OCI-LY3 (cell line): ENCODE measurements at regions not wholly inside any gene's neighbourhood (a gene's known extent, or its start where the extent isn't known, plus 50 kb on each side); places are given as distances from the start of the nearest gene placed in this dataset.
"Not testable (repeated sequence)": the region's sequence is repeated elsewhere in the genome, so short reads cannot be mapped to it uniquely, and the experiment has no call there.

Source experiments
- H2AFZ ChIP-seq: fragments of 200-600, 300-600 bp; shearing (Covaris generic); 2 replicates; pipeline ENCODE4 v1.6.0; 2014; ENCODE audit warnings: antibody characterized with exemption, low read depth, low read length
- H3K27ac ChIP-seq: fragments of 200-600, 300-600 bp; sonication (generic); 2 replicates; pipeline ENCODE4 v1.5.1; 2014; ENCODE audit warnings: mild to moderate bottlenecking, low read length, moderate library complexity, mixed read lengths
- H3K27me3 ChIP-seq: fragments of 200-600, 300-600 bp; sonication (generic); 2 replicates; pipeline ENCODE4 v1.6.1; 2014; ENCODE audit warnings: low read depth, low read length, mixed read lengths
- H3K36me3 ChIP-seq: fragments of 200-600, 300-600 bp; sonication (generic); replicated peaks from 2 replicates; pipeline ENCODE3; 2014; ENCODE audit warnings: low read depth, low read length, mixed read lengths
- H3K4me1 ChIP-seq: fragments of 300-600, 200-600 bp; sonication (generic); 2 replicates; pipeline ENCODE4 v1.6.1; 2014; ENCODE audit warnings: low read length, mixed read lengths
- H3K4me2 ChIP-seq: fragments of 200-600, 300-600 bp; sonication (generic); 2 replicates; pipeline ENCODE4 v1.6.1; 2014; ENCODE audit warnings: low read length, mixed read lengths
- H3K4me3 ChIP-seq: fragments of 300-600, 200-600 bp; sonication (generic); 2 replicates; pipeline ENCODE4 v1.5.1; 2014; ENCODE audit warnings: antibody characterized with exemption, mild to moderate bottlenecking, low read length, moderate library complexity
- H3K79me2 ChIP-seq: fragments of 300-600, 200-600 bp; shearing (Covaris generic); 2 replicates; pipeline ENCODE4 v1.6.1; 2014; ENCODE audit warnings: mild to moderate bottlenecking, low read length, mixed read lengths
- H3K9ac ChIP-seq: fragments of 300-600, 200-600 bp; shearing (Covaris generic); 2 replicates; pipeline ENCODE4 v1.6.0; 2014; ENCODE audit warnings: mild to moderate bottlenecking, low read length, moderate library complexity
- H3K9me3 ChIP-seq: fragments of 200-600, 300-600 bp; shearing (Covaris generic); 2 replicates; pipeline ENCODE4 v1.6.1; 2014; ENCODE audit warnings: low read length, mixed read lengths; ENCODE audit not compliant: insufficient read depth
- H4K20me1 ChIP-seq: fragments of 200-600, 300-600 bp; sonication (generic); 2 replicates; pipeline ENCODE4 v1.6.1; 2016; ENCODE audit warnings: low read length, mixed read lengths; ENCODE audit not compliant: insufficient read depth

GRCh38 chr2:87593784-87594610 is 153.9 kb upstream of the PLGLB2 start:
- not testable (repeated sequence) for H3K4me3 ChIP-seq, H3K36me3 ChIP-seq, H2AFZ ChIP-seq, H3K27ac ChIP-seq, H3K9me3 ChIP-seq, H3K4me2 ChIP-seq, H3K79me2 ChIP-seq, H3K4me1 ChIP-seq, H3K9ac ChIP-seq, H4K20me1 ChIP-seq, H3K27me3 ChIP-seq

- H3K79me2 ChIP-seq, H3K27ac ChIP-seq, H3K9ac ChIP-seq, H3K4me2 ChIP-seq, H2AFZ ChIP-seq, H3K4me1 ChIP-seq, H3K36me3 ChIP-seq, H3K27me3 ChIP-seq, H4K20me1 ChIP-seq, H3K9me3 ChIP-seq, H3K4me3 ChIP-seq: not testable (repeated sequence)
Measured at GRCh38 chr2:87594611-87594992, 153.3 kb upstream of the PLGLB2 start.

GRCh38 chr2:87595017-87595416 is 152.9 kb upstream of the PLGLB2 start:
- not testable (repeated sequence) for H3K79me2 ChIP-seq, H3K9me3 ChIP-seq, H2AFZ ChIP-seq, H3K4me3 ChIP-seq, H3K9ac ChIP-seq, H3K4me2 ChIP-seq, H3K27ac ChIP-seq, H3K36me3 ChIP-seq, H3K4me1 ChIP-seq, H4K20me1 ChIP-seq, H3K27me3 ChIP-seq

GRCh38 chr2:87600961-87601360 is 146.9 kb upstream of the PLGLB2 start:
- H3K79me2 ChIP-seq, H3K4me3 ChIP-seq, H3K27ac ChIP-seq, H4K20me1 ChIP-seq, H3K27me3 ChIP-seq, H3K9ac ChIP-seq, H3K36me3 ChIP-seq, H3K4me2 ChIP-seq, H2AFZ ChIP-seq, H3K9me3 ChIP-seq, H3K4me1 ChIP-seq: not testable (repeated sequence)

- not testable (repeated sequence) for H3K9me3 ChIP-seq
Measured at GRCh38 chr2:87602118-87602517, 145.8 kb upstream of the PLGLB2 start.

GRCh38 chr2:87602728-87603127 is 145.2 kb upstream of the PLGLB2 start:
- H3K4me3 ChIP-seq: not testable (repeated sequence)

More at GRCh38 chr2:87602118-87602517, 145.8 kb upstream of the PLGLB2 start:
- not testable (repeated sequence) for H3K4me2 ChIP-seq, H4K20me1 ChIP-seq, H3K4me1 ChIP-seq, H3K4me3 ChIP-seq, H2AFZ ChIP-seq, H3K27ac ChIP-seq, H3K79me2 ChIP-seq, H3K36me3 ChIP-seq, H3K27me3 ChIP-seq, H3K9ac ChIP-seq

GRCh38 chr2:87603418-87604278 is 144.2 kb upstream of the PLGLB2 start:
- H3K4me1 ChIP-seq, H4K20me1 ChIP-seq, H3K4me3 ChIP-seq, H3K9me3 ChIP-seq, H3K79me2 ChIP-seq, H3K36me3 ChIP-seq, H3K9ac ChIP-seq, H3K4me2 ChIP-seq, H2AFZ ChIP-seq, H3K27ac ChIP-seq, H3K27me3 ChIP-seq: not testable (repeated sequence)

More at GRCh38 chr2:87602728-87603127, 145.2 kb upstream of the PLGLB2 start:
- not testable (repeated sequence) for H3K4me1 ChIP-seq, H4K20me1 ChIP-seq, H3K36me3 ChIP-seq, H3K9ac ChIP-seq, H3K27me3 ChIP-seq, H3K79me2 ChIP-seq, H2AFZ ChIP-seq, H3K4me2 ChIP-seq, H3K9me3 ChIP-seq, H3K27ac ChIP-seq

- not testable (repeated sequence) for H3K79me2 ChIP-seq, H2AFZ ChIP-seq, H3K9ac ChIP-seq, H3K4me1 ChIP-seq, H3K27me3 ChIP-seq, H3K36me3 ChIP-seq, H3K9me3 ChIP-seq, H3K27ac ChIP-seq, H3K4me2 ChIP-seq, H4K20me1 ChIP-seq, H3K4me3 ChIP-seq
Measured at GRCh38 chr2:87604279-87604818, 143.5 kb upstream of the PLGLB2 start.

- H3K79me2 ChIP-seq, H3K9me3 ChIP-seq, H3K4me1 ChIP-seq, H3K4me2 ChIP-seq, H3K27me3 ChIP-seq, H3K36me3 ChIP-seq, H3K9ac ChIP-seq, H3K27ac ChIP-seq, H4K20me1 ChIP-seq, H2AFZ ChIP-seq, H3K4me3 ChIP-seq: not testable (repeated sequence)
Measured at GRCh38 chr2:87604980-87605379, 142.9 kb upstream of the PLGLB2 start.
